ENCODE measurements at regions not wholly inside any gene's neighbourhood (a gene's known extent, or its start where the extent isn't known, plus 50 kb on each side); places are given as distances from the start of the nearest gene placed in this dataset.

- Histone ChIP-seq H3K27me3 (replicated peaks; ENCODE audit: control insufficient read depth, insufficient read depth, low read length) (no peaks in the 10 kb centered on the region), H3K4me1 (ENCODE audit: control insufficient read depth, insufficient read depth, low read length) (peaks cover 4% of the 10 kb centered on the region), H3K9me3 (ENCODE audit: control insufficient read depth, low read length) (no peaks in the 10 kb centered on the region), H3K36me3 (ENCODE audit: control insufficient read depth, insufficient read depth, low read length, severe bottlenecking) (no peaks in the 10 kb centered on the region), H3K4me3 (ENCODE audit: low read length) (no peak overlapping the region), H3K9ac (ENCODE audit: low read length) (no peak overlapping the region)
- no peak for DNase-seq (ENCODE audit: low read depth)
Measured at GRCh38 chr1:79287982-79288381, 281.5 kb upstream of the ADGRL4 start.

- Histone ChIP-seq H3K9me3 (ENCODE audit: control insufficient read depth, low read length) (no peaks in the 10 kb centered on the region), H3K4me3 (ENCODE audit: low read length) (no peak overlapping the region), H3K27me3 (replicated peaks; ENCODE audit: control insufficient read depth, insufficient read depth, low read length) (no peaks in the 10 kb centered on the region), H3K9ac (ENCODE audit: low read length) (no peak overlapping the region), H3K36me3 (ENCODE audit: control insufficient read depth, insufficient read depth, low read length, severe bottlenecking) (no peaks in the 10 kb centered on the region), H3K4me1 (ENCODE audit: control insufficient read depth, insufficient read depth, low read length) (peaks cover 8% of the 10 kb centered on the region)
- DNase-seq (ENCODE audit: low read depth), result no peak
Measured at GRCh38 chr1:79285667-79286066, 279.1 kb upstream of the ADGRL4 start.

GRCh38 chr1:79283451-79283850 is 276.9 kb upstream of the ADGRL4 start:
- Histone ChIP-seq H3K4me1 (ENCODE audit: control insufficient read depth, insufficient read depth, low read length) (peaks cover 8% of the 10 kb centered on the region), H3K9me3 (ENCODE audit: control insufficient read depth, low read length) (no peaks in the 10 kb centered on the region), H3K36me3 (ENCODE audit: control insufficient read depth, insufficient read depth, low read length, severe bottlenecking) (no peaks in the 10 kb centered on the region), H3K27me3 (replicated peaks; ENCODE audit: control insufficient read depth, insufficient read depth, low read length) (no peaks in the 10 kb centered on the region), H3K4me3 (ENCODE audit: low read length) (no peak overlapping the region), H3K9ac (ENCODE audit: low read length) (no peak overlapping the region)
- no peak for DNase-seq (ENCODE audit: low read depth)

- H3K4me1 ChIP-seq (ENCODE audit: control insufficient read depth, insufficient read depth, low read length), result peaks cover 8% of the 10 kb centered on the region
- no peak overlapping the region for H3K4me3 ChIP-seq (ENCODE audit: low read length)
- H3K36me3 ChIP-seq (ENCODE audit: control insufficient read depth, insufficient read depth, low read length, severe bottlenecking), result no peaks in the 10 kb centered on the region
- no peaks in the 10 kb centered on the region for H3K9me3 ChIP-seq (ENCODE audit: control insufficient read depth, low read length)
- no peak for DNase-seq (ENCODE audit: low read depth)
- H3K9ac ChIP-seq (ENCODE audit: low read length), result no peak overlapping the region
- H3K27me3 ChIP-seq (replicated peaks; ENCODE audit: control insufficient read depth, insufficient read depth, low read length), result no peaks in the 10 kb centered on the region
Measured at GRCh38 chr1:79281442-79281841, 274.9 kb upstream of the ADGRL4 start.

GRCh38 chr1:79271759-79272158 is 265.2 kb upstream of the ADGRL4 start:
- Histone ChIP-seq H3K36me3 (ENCODE audit: control insufficient read depth, insufficient read depth, low read length, severe bottlenecking) (no peaks in the 10 kb centered on the region), H3K9ac (ENCODE audit: low read length) (no peak overlapping the region), H3K9me3 (ENCODE audit: control insufficient read depth, low read length) (peaks cover 9% of the 10 kb centered on the region), H3K27me3 (replicated peaks; ENCODE audit: control insufficient read depth, insufficient read depth, low read length) (no peaks in the 10 kb centered on the region), H3K4me3 (ENCODE audit: low read length) (no peak overlapping the region), H3K4me1 (ENCODE audit: control insufficient read depth, insufficient read depth, low read length) (no peaks in the 10 kb centered on the region)
- no peak for DNase-seq (ENCODE audit: low read depth)

GRCh38 chr1:79264975-79265818 is 258.7 kb upstream of the ADGRL4 start:
- H3K36me3 ChIP-seq (ENCODE audit: control insufficient read depth, insufficient read depth, low read length, severe bottlenecking), result no peaks in the 10 kb centered on the region
- DNase-seq (ENCODE audit: low read depth), result no peak
- no peaks in the 10 kb centered on the region for H3K9me3 ChIP-seq (ENCODE audit: control insufficient read depth, low read length)
- H3K4me3 ChIP-seq (ENCODE audit: low read length), result no peak overlapping the region
- H3K4me1 ChIP-seq (ENCODE audit: control insufficient read depth, insufficient read depth, low read length), result peaks cover under 1% of the 10 kb centered on the region
- no peak overlapping the region for H3K9ac ChIP-seq (ENCODE audit: low read length)
- no peaks in the 10 kb centered on the region for H3K27me3 ChIP-seq (replicated peaks; ENCODE audit: control insufficient read depth, insufficient read depth, low read length)

GRCh38 chr1:79264285-79264684 is 257.8 kb upstream of the ADGRL4 start:
- Histone ChIP-seq H3K36me3 (ENCODE audit: control insufficient read depth, insufficient read depth, low read length, severe bottlenecking) (no peaks in the 10 kb centered on the region), H3K27me3 (replicated peaks; ENCODE audit: control insufficient read depth, insufficient read depth, low read length) (no peaks in the 10 kb centered on the region), H3K9ac (ENCODE audit: low read length) (no peak overlapping the region), H3K4me3 (ENCODE audit: low read length) (no peak overlapping the region), H3K9me3 (ENCODE audit: control insufficient read depth, low read length) (no peaks in the 10 kb centered on the region), H3K4me1 (ENCODE audit: control insufficient read depth, insufficient read depth, low read length) (peaks cover 5% of the 10 kb centered on the region)
- no peak for DNase-seq (ENCODE audit: low read depth)

GRCh38 chr1:79262745-79263258 is 256.3 kb upstream of the ADGRL4 start:
- H3K27me3 ChIP-seq (replicated peaks; ENCODE audit: control insufficient read depth, insufficient read depth, low read length), result no peaks in the 10 kb centered on the region
- H3K9me3 ChIP-seq (ENCODE audit: control insufficient read depth, low read length), result no peaks in the 10 kb centered on the region
- H3K36me3 ChIP-seq (ENCODE audit: control insufficient read depth, insufficient read depth, low read length, severe bottlenecking), result no peaks in the 10 kb centered on the region
- no peak overlapping the region for H3K9ac ChIP-seq (ENCODE audit: low read length)
- H3K4me3 ChIP-seq (ENCODE audit: low read length), result no peak overlapping the region
- DNase-seq (ENCODE audit: low read depth), result no peak
- H3K4me1 ChIP-seq (ENCODE audit: control insufficient read depth, insufficient read depth, low read length), result peaks cover 5% of the 10 kb centered on the region

- Histone ChIP-seq H3K36me3 (ENCODE audit: control insufficient read depth, insufficient read depth, low read length, severe bottlenecking) (no peaks in the 10 kb centered on the region), H3K9ac (ENCODE audit: low read length) (peak overlapping the region; percentile 11), H3K9me3 (ENCODE audit: control insufficient read depth, low read length) (no peaks in the 10 kb centered on the region), H3K27me3 (replicated peaks; ENCODE audit: control insufficient read depth, insufficient read depth, low read length) (no peaks in the 10 kb centered on the region), H3K4me1 (ENCODE audit: control insufficient read depth, insufficient read depth, low read length) (peaks cover 5% of the 10 kb centered on the region), H3K4me3 (ENCODE audit: low read length) (no peak overlapping the region)
- peak; percentile 72 for DNase-seq (ENCODE audit: low read depth)
Measured at GRCh38 chr1:79259390-79260336, 253.1 kb upstream of the ADGRL4 start.

- H3K4me1 ChIP-seq (ENCODE audit: control insufficient read depth, insufficient read depth, low read length), result peaks cover 5% of the 10 kb centered on the region
- no peaks in the 10 kb centered on the region for H3K36me3 ChIP-seq (ENCODE audit: control insufficient read depth, insufficient read depth, low read length, severe bottlenecking)
- H3K9ac ChIP-seq (ENCODE audit: low read length), result no peak overlapping the region
- H3K4me3 ChIP-seq (ENCODE audit: low read length), result no peak overlapping the region
- H3K27me3 ChIP-seq (replicated peaks; ENCODE audit: control insufficient read depth, insufficient read depth, low read length), result no peaks in the 10 kb centered on the region
- H3K9me3 ChIP-seq (ENCODE audit: control insufficient read depth, low read length), result no peaks in the 10 kb centered on the region
- no peak for DNase-seq (ENCODE audit: low read depth)
Measured at GRCh38 chr1:79255421-79255820, 248.9 kb upstream of the ADGRL4 start.

GRCh38 chr1:79252598-79252997 is 246.1 kb upstream of the ADGRL4 start:
- Histone ChIP-seq H3K36me3 (ENCODE audit: control insufficient read depth, insufficient read depth, low read length, severe bottlenecking) (no peaks in the 10 kb centered on the region), H3K9ac (ENCODE audit: low read length) (no peak overlapping the region), H3K4me3 (ENCODE audit: low read length) (no peak overlapping the region), H3K4me1 (ENCODE audit: control insufficient read depth, insufficient read depth, low read length) (peaks cover 2% of the 10 kb centered on the region), H3K9me3 (ENCODE audit: control insufficient read depth, low read length) (no peaks in the 10 kb centered on the region), H3K27me3 (replicated peaks; ENCODE audit: control insufficient read depth, insufficient read depth, low read length) (no peaks in the 10 kb centered on the region)
- DNase-seq (ENCODE audit: low read depth), result no peak

Measured in adipocyte (in vitro differentiated cells).